CD14-positive monocyte (primary cell): ENCODE measurements at regions not wholly inside any gene's neighbourhood (a gene's known extent, or its start where the extent isn't known, plus 50 kb on each side); places are given as distances from the start of the nearest gene placed in this dataset.

ENCODE experiments used
- DNase-seq, 3 donors: peaks; one replicate each; pipeline ENCODE4 v3.0.0-alpha.2; 2011 to 2022
- H2AFZ ChIP-seq: 2 replicates; pipeline ENCODE4 v1.6.0; 2012; ENCODE audit warnings: mild to moderate bottlenecking, low read depth, low read length, inconsistent platforms; ENCODE audit not compliant: insufficient read depth, poor library complexity, severe bottlenecking
- H3K27ac ChIP-seq, 2 donors: 1 replicate in 1 of 2; 2 replicates in 1 of 2; pipeline ENCODE4 v1.5.1; 2012 to 2013; ENCODE audit warnings: low read length in 2 of 2, control low read depth in 1 of 2, inconsistent platforms in 1 of 2, low read depth in 1 of 2, mild to moderate bottlenecking in 1 of 2
- H3K27me3 ChIP-seq, 2 donors: one replicate each; pipeline versions ENCODE4 v1.6.0 to v1.6.1; 2011 to 2013; ENCODE audit warnings: low read length in 2 of 2; ENCODE audit not compliant: control insufficient read depth in 2 of 2, insufficient read depth in 2 of 2
- H3K36me3 ChIP-seq, 2 donors: replicated peaks in 1 of 2; 1 replicate in 1 of 2; 2 replicates in 1 of 2; pipeline versions ENCODE4 v1.5.1 to v1.6.1; 2012 to 2013; ENCODE audit warnings: low read length in 2 of 2, control low read depth in 1 of 2, inconsistent platforms in 1 of 2, mild to moderate bottlenecking in 1 of 2; ENCODE audit not compliant: insufficient read depth in 2 of 2, control insufficient read depth in 1 of 2
- H3K4me1 ChIP-seq, 2 donors: 1 replicate in 1 of 2; 2 replicates in 1 of 2; pipeline versions ENCODE4 v1.5.1 to v1.6.1; 2012 to 2013; ENCODE audit warnings: low read length in 2 of 2, control low read depth in 1 of 2, inconsistent platforms in 1 of 2, mild to moderate bottlenecking in 1 of 2, moderate library complexity in 1 of 2; ENCODE audit not compliant: insufficient read depth in 2 of 2, control insufficient read depth in 1 of 2
- H3K4me2 ChIP-seq: replicated peaks from 2 replicates; pipeline ENCODE3; 2012; ENCODE audit warnings: low read length, moderate library complexity, mild to moderate bottlenecking; ENCODE audit not compliant: poor library complexity, severe bottlenecking; ENCODE audit errors: extremely low read depth
- H3K4me3 ChIP-seq, 3 experiments: fragments of 200-600 bp in 1 of 3; sonication (generic) in 1 of 3; replicated peaks in 1 of 3; 1 replicate in 2 of 3; 2 replicates in 1 of 3; pipeline ENCODE4 v1.5.1; 2011 to 2013; ENCODE audit warnings: low read length in 3 of 3, mild to moderate bottlenecking in 3 of 3, control low read depth in 2 of 3, low read depth in 2 of 3, inconsistent platforms in 1 of 3, moderate library complexity in 1 of 3
- H3K79me2 ChIP-seq: 2 replicates; pipeline ENCODE4 v1.6.0; 2012; ENCODE audit warnings: mild to moderate bottlenecking, control low read depth, inconsistent platforms, low read length, moderate library complexity; ENCODE audit not compliant: insufficient read depth
- H3K9ac ChIP-seq: 2 replicates; pipeline ENCODE4 v1.6.0; 2017; ENCODE audit warnings: low read length, mild to moderate bottlenecking; ENCODE audit not compliant: insufficient read depth, poor library complexity, severe bottlenecking
- H3K9me3 ChIP-seq, 2 donors: replicated peaks in 1 of 2; 1 replicate in 1 of 2; 2 replicates in 1 of 2; pipeline versions ENCODE4 v1.5.1 to v1.6.1; 2012 to 2013; ENCODE audit warnings: low read length in 2 of 2, control low read depth in 1 of 2; ENCODE audit not compliant: control insufficient read depth in 1 of 2, insufficient read depth in 1 of 2
- H4K20me1 ChIP-seq: 2 replicates; pipeline ENCODE4 v1.6.0; 2012; ENCODE audit warnings: mild to moderate bottlenecking, low read length, control low read depth, moderate library complexity; ENCODE audit not compliant: insufficient read depth
- H3K27ac Mint-ChIP-seq, 7 donors: one replicate each; pipeline ENCODE4 v1.8.0; 2020; ENCODE audit warnings: mild to moderate bottlenecking in 7 of 7, mixed read lengths in 7 of 7, moderate library complexity in 6 of 7, inconsistent platforms in 2 of 7
- H3K27me3 Mint-ChIP-seq, 3 donors: one replicate each; pipeline ENCODE4 v1.8.0; 2021 to 2022; ENCODE audit warnings: low read depth in 3 of 3, mild to moderate bottlenecking in 3 of 3, mixed read lengths in 3 of 3, moderate library complexity in 3 of 3, inconsistent platforms in 1 of 3
- H3K36me3 Mint-ChIP-seq, 2 donors: one replicate each; pipeline ENCODE4 v1.8.0; 2020; ENCODE audit warnings: mixed read lengths in 2 of 2, inconsistent platforms in 1 of 2, mild to moderate bottlenecking in 1 of 2
- H3K4me1 Mint-ChIP-seq: one replicate; pipeline ENCODE4 v1.8.0; 2020; ENCODE audit warnings: mild to moderate bottlenecking, mixed read lengths
- H3K4me3 Mint-ChIP-seq, 2 donors: one replicate each; pipeline ENCODE4 v1.8.0; 2020; ENCODE audit warnings: mild to moderate bottlenecking in 2 of 2, mixed read lengths in 2 of 2, moderate library complexity in 1 of 2
- H3K9me3 Mint-ChIP-seq, 7 donors: one replicate each; pipeline ENCODE4 v1.8.0; 2020 to 2022; ENCODE audit warnings: mixed read lengths in 7 of 7, mild to moderate bottlenecking in 6 of 7, moderate library complexity in 6 of 7, inconsistent platforms in 2 of 7
- WGBS: methylation state at CpG from one replicate; pipeline ENCODE4 v1.1.5; 2013; ENCODE audit warnings: missing lambda C conversion rate; ENCODE audit not compliant: insufficient coverage; 5-methylcytosine and 5-hydroxymethylcytosine counted together
- intact Hi-C, 2 donors: fragments of 100-400 bp; cut with micrococcal nuclease; formaldehyde crosslinking; loops; one replicate each; pipeline versions ENCODE4 v1.15.0 to v1.15.1; 2023
- TF ChIP-seq, protein P1 (sequence below): fragments of 200-600 bp; IDR thresholded peaks from one replicate; pipeline ENCODE4 v1.8.0; 2022; ENCODE audit warnings: antibody characterized with exemption, mild to moderate bottlenecking

DNA sequence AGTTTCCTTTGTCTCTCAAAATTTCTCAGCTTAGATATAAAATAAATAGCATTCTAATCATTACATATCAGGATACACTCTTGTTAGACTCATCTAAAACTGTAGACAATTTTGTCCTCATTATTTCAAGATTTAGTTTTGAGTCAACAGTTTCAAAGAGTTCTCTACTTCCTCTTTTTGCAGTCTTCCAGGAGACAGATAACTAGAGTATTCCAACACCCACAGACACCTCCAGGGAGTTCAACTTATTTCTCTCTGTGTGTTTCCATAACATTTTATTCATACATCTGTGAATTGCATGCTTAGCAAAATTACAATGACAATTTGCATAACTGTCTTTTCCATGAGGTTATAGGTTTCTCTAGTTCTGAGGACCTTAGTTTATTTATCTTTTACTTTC, 166.6 kb upstream of the HNMT start:
- Histone ChIP-seq H3K9me3 (peaks cover 10 to 21% of the 10 kb centered on the region in 2 donors), H4K20me1 (no peaks in the 10 kb centered on the region), H3K9ac (no peak overlapping the region), H3K36me3 (no peaks in the 10 kb centered on the region), H3K4me1 (no peaks in the 10 kb centered on the region), H3K27ac (no peak overlapping the region), H2AFZ (no peak overlapping the region), H3K4me2 (no peak overlapping the region), H3K4me3 (no peak overlapping the region), H3K79me2 (no peaks in the 10 kb centered on the region), H3K27me3 (no peaks in the 10 kb centered on the region)
- H3K4me1 Mint-ChIP-seq: no peaks in the 10 kb centered on the region
- TF ChIP-seq, protein P1, sequence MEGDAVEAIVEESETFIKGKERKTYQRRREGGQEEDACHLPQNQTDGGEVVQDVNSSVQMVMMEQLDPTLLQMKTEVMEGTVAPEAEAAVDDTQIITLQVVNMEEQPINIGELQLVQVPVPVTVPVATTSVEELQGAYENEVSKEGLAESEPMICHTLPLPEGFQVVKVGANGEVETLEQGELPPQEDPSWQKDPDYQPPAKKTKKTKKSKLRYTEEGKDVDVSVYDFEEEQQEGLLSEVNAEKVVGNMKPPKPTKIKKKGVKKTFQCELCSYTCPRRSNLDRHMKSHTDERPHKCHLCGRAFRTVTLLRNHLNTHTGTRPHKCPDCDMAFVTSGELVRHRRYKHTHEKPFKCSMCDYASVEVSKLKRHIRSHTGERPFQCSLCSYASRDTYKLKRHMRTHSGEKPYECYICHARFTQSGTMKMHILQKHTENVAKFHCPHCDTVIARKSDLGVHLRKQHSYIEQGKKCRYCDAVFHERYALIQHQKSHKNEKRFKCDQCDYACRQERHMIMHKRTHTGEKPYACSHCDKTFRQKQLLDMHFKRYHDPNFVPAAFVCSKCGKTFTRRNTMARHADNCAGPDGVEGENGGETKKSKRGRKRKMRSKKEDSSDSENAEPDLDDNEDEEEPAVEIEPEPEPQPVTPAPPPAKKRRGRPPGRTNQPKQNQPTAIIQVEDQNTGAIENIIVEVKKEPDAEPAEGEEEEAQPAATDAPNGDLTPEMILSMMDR: no peak
- no peaks in the 10 kb centered on the region for H3K36me3 Mint-ChIP-seq
- H3K4me3 Mint-ChIP-seq: no peak overlapping the region
- intact Hi-C loops: no loop called here
- H3K9me3 Mint-ChIP-seq: peaks cover 3 to 17% (median 7%) of the 10 kb centered on the region in 7 donors
- DNase-seq: no peak
- no peak overlapping the region for H3K27ac Mint-ChIP-seq
- no peaks in the 10 kb centered on the region for H3K27me3 Mint-ChIP-seq

DNA sequence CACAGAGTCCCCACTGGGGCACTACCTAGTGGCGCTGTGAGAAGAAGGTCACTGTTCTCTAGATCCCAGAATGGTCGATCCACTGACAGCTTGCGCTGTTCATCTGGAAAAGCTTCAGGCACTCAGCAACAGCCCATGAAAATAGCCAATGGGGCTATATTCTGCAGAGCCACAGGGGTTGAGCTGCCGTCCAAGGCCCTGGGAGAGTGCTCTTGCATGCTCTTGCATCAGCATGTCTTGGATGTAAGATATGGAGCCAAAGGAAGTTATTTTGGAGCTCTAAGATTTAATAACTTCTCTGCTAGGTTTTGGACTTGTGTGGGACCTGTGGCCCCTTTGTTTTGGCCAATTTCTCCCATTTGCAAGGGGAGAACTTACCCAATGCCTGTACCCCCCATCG, 164.7 kb upstream of the HNMT start:
- Mint-ChIP-seq H3K9me3 (peaks cover 6 to 17% (median 8%) of the 10 kb centered on the region in 7 donors), H3K27me3 (no peaks in the 10 kb centered on the region), H3K4me1 (no peaks in the 10 kb centered on the region), H3K4me3 (no peak overlapping the region), H3K27ac (no peak overlapping the region), H3K36me3 (no peaks in the 10 kb centered on the region)
- Histone ChIP-seq H2AFZ (no peak overlapping the region), H3K4me2 (no peak overlapping the region), H3K36me3 (no peaks in the 10 kb centered on the region), H3K79me2 (no peaks in the 10 kb centered on the region), H3K4me3 (no peak overlapping the region), H3K9me3 (peaks cover 10 to 21% of the 10 kb centered on the region in 2 donors), H3K27me3 (no peaks in the 10 kb centered on the region), H3K9ac (no peak overlapping the region), H3K4me1 (no peaks in the 10 kb centered on the region), H4K20me1 (no peaks in the 10 kb centered on the region), H3K27ac (no peak overlapping the region)
- intact Hi-C loops: no loop called here
- TF ChIP-seq, protein P1: no peak
- DNase-seq: no peak
- WGBS: 90% methylated on average over 4 of the region's 5 CpGs
